ENCODE measurements at regions not wholly inside any gene's neighbourhood (a gene's known extent, or its start where the extent isn't known, plus 50 kb on each side); places are given as distances from the start of the nearest gene placed in this dataset.

DNA sequence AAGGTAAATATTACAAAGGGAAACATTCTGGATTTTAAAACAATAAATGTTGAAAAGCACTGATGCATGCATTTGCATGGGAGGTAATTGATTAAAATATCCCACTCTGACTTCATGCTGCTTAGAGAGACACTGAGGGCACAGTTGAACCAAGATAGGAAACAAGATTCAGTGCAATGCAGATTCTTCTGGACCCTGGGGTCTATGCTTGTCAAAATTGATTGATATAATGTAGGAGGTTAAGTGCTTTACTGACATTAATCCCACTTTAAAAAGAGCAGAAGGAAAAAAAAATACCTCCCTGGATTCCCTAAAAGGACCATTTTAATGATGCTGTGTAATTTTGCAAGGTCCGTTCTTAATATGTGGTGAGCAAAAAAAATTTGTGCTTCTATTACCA lies 454.2 kb downstream of the GABRB3 start:
- TF ChIP-seq, protein P1, sequence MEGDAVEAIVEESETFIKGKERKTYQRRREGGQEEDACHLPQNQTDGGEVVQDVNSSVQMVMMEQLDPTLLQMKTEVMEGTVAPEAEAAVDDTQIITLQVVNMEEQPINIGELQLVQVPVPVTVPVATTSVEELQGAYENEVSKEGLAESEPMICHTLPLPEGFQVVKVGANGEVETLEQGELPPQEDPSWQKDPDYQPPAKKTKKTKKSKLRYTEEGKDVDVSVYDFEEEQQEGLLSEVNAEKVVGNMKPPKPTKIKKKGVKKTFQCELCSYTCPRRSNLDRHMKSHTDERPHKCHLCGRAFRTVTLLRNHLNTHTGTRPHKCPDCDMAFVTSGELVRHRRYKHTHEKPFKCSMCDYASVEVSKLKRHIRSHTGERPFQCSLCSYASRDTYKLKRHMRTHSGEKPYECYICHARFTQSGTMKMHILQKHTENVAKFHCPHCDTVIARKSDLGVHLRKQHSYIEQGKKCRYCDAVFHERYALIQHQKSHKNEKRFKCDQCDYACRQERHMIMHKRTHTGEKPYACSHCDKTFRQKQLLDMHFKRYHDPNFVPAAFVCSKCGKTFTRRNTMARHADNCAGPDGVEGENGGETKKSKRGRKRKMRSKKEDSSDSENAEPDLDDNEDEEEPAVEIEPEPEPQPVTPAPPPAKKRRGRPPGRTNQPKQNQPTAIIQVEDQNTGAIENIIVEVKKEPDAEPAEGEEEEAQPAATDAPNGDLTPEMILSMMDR (IDR thresholded peaks at IDR 0.05): no peak
- no peak for TF ChIP-seq EP300 (IDR thresholded peaks at IDR 0.05)
